ENCODE measurements at regions not wholly inside any gene's neighbourhood (a gene's known extent, or its start where the extent isn't known, plus 50 kb on each side); places are given as distances from the start of the nearest gene placed in this dataset.
"Not testable (repeated sequence)": the region's sequence is repeated elsewhere in the genome, so short reads cannot be mapped to it uniquely, and the experiment has no call there.

DNA sequence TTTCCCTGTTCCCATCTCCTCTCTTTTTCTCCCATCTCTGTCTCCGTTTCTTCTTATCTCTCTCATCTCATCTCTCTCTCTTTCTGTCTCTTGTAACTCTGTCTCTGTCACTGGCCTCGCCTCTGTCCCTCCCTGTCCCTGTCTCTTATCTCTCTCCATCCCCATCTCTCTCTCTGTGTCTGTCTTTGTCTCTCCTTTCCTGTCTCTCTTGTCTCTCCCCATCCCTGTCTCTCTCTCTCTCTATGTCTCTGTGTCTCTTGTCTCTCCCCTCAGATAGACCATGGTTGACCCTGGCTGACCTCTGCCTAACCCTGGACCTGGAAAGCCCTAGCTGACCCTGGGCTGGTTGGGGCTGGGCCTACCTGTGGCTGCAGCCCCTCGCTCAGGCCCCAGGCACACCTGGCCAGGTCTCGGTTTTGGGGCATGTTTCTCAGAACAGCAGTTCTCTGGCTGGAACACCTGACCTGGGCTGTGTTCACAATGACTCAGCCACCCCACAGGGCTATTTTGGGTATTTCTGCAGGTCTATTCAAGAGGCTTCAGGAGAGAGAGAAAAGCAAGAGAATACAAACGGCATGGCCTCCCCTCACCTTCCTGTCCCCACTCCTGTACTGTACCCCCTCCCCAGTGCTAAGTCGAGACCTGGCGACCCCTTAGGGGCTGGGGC is 174.4 kb downstream of the TMEM121 start:
- H3K4me3 ChIP-seq (ENCODE audit: low read depth, low read length): no peak overlapping the region
- TF ChIP-seq, protein P1, sequence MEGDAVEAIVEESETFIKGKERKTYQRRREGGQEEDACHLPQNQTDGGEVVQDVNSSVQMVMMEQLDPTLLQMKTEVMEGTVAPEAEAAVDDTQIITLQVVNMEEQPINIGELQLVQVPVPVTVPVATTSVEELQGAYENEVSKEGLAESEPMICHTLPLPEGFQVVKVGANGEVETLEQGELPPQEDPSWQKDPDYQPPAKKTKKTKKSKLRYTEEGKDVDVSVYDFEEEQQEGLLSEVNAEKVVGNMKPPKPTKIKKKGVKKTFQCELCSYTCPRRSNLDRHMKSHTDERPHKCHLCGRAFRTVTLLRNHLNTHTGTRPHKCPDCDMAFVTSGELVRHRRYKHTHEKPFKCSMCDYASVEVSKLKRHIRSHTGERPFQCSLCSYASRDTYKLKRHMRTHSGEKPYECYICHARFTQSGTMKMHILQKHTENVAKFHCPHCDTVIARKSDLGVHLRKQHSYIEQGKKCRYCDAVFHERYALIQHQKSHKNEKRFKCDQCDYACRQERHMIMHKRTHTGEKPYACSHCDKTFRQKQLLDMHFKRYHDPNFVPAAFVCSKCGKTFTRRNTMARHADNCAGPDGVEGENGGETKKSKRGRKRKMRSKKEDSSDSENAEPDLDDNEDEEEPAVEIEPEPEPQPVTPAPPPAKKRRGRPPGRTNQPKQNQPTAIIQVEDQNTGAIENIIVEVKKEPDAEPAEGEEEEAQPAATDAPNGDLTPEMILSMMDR (IDR thresholded peaks at IDR 0.05; ENCODE audit: low read depth, low read length): no peak

DNA sequence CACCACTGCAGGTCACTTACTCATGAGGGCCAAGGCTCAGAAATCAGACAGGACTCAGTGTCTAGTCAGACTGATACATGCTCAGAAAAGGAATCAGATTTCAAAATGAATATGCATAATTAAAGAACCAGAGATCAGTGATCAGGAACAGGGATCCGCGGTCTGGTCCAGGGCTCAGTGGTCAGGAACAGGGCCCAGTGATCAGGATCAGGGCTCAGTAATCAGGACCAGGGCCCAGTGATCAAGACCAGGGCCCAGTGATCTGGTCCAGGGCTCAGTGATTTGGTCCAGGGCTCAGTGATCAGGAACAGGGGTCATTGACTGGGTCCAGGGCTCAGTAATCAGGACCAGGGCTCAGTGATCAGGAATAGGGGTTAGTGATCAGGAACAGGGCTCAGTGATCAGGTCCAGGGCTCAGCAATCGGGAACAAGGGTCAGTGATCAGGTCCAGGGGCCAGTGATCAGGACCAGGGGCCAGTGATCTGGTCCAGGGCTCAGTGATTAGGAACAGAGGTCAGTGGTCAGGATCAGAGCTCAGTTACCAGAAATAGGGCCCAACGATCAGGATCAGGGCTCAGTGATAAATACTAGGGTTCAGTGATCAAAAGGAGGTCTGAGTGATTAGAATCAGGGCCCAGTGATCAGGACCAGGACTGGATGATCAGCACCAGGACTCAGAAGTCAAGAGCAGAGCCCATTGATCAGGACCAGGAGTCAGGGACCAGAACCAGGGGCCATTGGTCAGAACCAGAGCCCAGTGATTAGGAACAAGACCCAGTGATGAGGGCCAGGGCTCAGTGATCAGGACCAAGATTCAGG is 175.3 kb downstream of the TMEM121 start:
- TF ChIP-seq, protein P1 (IDR thresholded peaks at IDR 0.05; ENCODE audit: low read depth, low read length): no peak
- H3K4me3 ChIP-seq (ENCODE audit: low read depth, low read length): no peak overlapping the region

DNA sequence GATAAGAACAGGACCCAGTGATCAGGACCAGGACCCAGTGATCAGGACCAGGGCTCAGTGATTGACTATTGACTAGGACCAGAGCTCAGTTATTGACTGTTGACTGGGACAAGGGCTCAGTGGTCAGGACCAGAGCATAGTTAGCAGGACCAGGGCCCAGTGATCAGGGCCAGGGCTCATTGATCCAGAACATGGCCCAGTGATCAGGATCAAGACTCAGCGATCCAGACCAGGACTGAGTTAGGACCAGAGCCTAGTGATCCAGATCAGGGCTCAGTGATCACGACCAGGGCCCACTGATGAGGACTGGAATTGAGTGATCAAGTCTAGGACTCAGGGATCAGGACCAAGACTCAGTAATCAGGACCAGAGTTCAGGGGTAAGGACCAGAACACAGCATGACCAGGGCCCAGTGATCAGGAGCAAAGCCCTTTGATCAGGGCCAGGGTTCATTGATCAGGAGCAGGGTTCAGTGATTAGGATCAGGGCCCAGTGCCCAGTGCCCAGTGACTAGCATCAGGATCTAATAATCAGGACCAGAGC is 176.0 kb downstream of the TMEM121 start:
- TF ChIP-seq, protein P1 (IDR thresholded peaks at IDR 0.05; ENCODE audit: low read depth, low read length): no peak
- H3K4me3 ChIP-seq (ENCODE audit: low read depth, low read length): no peak overlapping the region

DNA sequence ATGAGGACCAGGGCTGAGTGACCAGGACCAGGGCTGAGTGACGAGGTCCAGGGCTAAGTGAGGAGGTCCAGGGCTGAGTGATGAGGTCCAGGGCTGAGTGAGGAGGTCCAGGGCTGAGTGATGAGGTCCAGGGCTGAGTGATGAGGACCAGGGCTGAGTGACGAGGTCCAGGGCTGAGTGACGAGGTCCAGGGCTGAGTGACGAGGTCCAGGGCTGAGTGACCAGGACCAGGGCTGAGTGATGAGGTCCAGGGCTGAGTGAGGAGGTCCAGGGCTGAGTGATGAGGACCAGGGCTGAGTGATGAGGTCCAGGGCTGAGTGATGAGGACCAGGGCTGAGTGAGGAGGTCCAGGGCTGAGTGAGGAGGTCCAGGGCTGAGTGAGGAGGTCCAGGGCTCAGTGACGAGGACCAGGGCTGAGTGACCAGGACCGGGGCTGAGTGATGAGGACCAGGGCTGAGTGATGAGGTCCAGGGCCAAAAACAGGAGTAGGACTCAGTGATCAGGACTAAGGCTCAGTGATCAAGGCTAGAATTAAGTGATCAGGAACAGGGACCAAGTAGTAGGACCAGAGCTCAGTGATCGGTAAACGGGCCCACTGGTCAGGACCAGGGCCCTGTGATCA is 176.8 kb downstream of the TMEM121 start:
- H3K4me3 ChIP-seq (ENCODE audit: low read depth, low read length): not testable (repeated sequence)

DNA sequence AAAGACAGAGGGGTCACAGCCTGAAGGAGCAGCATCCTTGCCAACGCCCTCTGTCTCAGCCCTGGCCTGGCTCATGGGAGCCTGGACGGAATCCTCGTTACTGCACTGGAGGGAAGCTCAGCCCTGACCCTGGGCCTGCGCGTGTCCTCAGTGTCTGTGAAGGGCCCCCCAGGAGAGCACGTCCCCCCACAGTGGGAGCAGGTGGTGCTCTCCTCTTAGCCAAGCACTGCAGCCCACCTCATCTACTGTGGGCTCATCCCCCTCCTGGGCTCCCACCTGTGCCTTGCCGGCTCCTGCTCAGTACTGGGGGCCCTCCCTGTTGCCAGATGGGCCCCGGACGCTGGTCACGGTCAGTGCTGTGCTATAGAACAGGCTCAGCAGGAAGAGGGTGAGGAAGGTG is 177.7 kb downstream of the TMEM121 start:
- not testable (repeated sequence) for H3K4me3 ChIP-seq (ENCODE audit: low read depth, low read length)

DNA sequence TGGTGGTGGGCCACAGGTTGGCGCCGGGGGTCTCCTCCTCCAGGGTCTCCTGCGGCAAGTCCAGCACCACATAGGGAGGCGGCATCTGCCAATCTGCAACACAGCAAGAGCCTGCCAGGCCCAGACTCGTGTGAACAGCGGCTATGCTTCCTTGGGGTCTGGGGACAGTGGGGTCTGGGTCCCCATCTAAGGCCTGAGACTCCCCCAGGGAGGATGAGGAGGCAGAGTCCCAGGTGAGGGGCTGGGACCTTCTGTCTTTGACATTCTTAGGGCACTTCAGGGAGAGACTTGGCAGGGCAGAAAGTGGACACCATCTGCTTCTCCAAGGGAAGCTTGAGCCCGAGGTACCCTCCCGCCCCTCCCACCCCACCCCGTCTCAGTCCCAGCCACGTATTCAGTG is 178.1 kb downstream of the TMEM121 start:
- H3K4me3 ChIP-seq (ENCODE audit: low read depth, low read length): not testable (repeated sequence)

DNA sequence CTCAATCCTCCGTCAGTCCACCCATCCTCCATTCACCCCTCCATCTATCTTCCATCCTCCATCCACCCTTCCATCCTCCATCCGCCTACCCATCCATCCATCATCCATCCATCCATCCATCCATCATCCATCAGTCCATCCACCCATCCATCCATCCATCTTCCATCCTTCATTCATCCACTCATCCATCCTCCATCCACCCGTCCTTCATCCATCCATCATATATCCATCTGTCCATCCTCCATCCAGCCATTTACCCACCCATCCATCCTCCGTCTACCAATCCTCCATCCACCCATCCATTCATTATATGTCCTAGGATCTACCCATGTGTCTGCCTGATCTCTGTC is 179.1 kb downstream of the TMEM121 start:
- H3K4me3 ChIP-seq (ENCODE audit: low read depth, low read length): not testable (repeated sequence)

DNA sequence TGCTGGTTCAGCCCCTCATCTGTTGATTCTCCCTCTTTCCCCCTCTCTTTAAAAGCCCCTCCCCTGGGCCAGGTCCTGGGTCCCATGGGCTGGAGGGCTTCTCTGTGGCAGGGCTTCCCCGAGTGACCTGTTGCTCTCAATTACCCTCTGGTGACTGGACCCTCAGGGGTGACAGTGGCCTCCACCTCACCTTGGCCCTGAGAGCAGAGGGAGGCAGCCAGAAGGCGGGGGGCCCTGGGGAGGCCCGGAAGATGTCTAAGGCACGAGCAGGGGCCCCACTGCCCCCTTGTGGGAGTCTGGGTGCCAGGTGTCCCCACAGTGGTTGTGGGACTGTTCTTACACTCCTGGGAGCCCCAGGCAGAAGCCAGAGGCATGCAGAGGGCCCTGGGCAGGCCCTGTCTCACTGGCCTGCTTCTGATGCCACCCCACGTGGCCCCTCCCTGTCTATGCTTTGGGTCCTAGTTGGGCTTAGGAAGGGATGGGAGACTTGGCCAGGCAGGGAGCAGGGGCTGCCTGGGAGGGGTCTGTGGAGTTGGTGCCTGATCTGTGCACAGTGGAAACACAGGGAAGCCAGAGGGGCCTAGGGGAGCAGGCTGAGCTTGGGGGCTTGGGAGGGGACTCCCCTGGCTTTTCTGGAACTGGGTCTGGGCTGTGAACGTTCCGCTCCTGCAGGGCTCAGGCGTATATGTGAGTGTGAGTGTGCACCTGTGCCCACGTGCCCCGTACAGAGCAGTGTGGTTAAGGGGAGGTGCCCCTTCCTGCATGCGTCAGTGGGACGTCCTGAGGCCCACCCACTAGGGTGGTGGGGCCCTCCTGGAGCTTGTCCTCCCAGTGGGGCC is 179.7 kb downstream of the TMEM121 start:
- not testable (repeated sequence) for H3K4me3 ChIP-seq (ENCODE audit: low read depth, low read length)

DNA sequence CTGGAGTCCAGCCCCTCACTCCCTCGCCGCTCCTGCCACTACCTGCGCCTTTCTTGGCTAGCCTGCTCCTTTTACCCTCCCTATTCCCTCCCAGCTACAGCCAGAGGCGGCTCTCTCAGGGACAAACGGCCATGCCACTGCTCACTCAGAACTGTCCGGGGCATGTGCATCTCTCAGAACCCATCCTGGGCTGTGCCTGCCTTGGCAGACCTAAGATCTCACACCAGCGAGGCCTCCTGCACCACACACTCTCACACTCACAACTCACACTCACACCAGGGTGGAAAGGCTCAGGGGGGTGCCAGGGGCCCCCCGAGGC is 180.3 kb downstream of the TMEM121 start:
- H3K4me3 ChIP-seq (ENCODE audit: low read depth, low read length): not testable (repeated sequence)

DNA sequence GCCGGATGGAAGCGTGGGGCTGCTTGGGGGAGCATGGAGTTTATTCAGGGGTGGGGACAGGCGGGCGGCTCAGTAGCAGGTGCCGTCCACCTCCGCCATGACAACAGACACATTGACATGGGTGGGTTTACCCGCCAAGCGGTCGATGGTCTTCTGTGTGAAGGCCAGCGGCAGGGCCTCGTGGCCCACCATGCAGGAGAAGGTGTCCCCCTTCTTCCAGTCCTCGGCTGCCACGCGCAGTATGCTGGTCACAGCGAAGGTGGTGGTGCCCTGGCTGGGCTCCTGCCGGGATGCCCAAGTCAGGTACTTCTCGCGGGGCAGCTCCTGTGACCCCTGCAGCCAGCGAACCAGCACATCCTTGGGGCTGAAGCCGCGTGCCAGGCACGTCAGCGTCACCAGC is 180.7 kb downstream of the TMEM121 start:
- H3K4me3 ChIP-seq (ENCODE audit: low read depth, low read length): not testable (repeated sequence)

DNA sequence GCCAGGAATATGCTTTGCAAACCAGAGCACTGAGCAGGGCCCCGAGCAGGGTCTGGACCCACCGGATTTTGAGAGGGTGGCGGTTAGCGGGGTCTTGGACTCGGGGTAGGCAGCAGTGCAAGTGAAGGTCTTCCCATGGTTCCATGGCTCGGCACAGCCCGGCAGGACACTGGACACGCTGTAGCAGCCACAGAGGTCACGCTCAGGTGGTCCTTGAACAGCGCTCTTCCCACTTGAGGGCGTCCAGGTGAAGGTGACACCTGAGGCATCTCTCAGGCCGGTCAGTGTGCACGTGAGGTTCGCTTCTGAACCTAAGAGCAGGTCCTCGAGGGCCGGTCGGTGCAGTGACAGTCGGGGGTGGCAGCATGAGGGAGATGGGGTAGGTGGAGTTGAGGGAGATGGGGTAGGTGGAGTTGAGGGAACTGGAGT is 181.4 kb downstream of the TMEM121 start:
- H3K4me3 ChIP-seq (ENCODE audit: low read depth, low read length): not testable (repeated sequence)

DNA sequence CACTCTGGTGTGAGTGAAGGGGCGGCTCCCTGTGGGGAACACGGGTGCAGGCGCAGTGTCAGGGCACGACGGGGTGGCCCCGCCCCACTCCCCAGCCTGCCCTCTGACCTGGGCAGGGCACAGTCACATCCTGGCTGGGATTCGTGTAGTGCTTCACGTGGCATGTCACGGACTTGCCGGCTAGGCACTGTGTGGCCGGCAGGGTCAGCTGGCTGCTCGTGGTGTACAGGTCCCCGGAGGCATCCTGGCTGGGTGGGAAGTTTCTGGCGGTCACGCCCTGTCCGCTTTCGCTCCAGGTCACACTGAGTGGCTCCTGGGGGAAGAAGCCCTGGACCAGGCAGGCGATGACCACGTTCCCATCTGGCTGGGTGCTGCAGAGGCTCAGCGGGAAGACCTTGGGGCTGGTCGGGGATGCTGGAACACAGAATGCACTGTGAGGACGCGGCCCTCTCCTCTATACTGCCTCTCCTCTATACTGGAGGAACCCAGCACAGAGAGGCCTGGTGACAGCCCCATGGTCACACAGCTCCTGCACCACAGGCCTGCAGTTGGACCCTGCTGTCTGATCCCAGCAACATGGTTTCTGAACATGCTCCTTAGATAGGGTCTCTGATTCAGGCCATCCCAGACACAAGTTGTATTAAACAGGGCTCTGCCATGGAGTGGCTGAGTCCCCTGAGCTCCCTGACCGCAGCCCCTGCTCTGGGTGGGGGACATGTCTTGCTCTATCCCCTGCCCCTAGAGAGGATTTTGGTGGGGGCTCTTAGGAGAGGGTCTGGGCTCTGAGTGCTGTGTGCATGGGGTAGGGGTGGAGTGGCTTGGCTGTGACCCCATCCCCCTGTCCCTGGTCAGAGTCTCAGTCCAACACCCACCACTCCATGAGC is 182.1 kb downstream of the TMEM121 start:
- not testable (repeated sequence) for H3K4me3 ChIP-seq (ENCODE audit: low read depth, low read length)
